Kidney tubule cell (primary cell): ENCODE measurements at regions not wholly inside any gene's neighbourhood (a gene's known extent, or its start where the extent isn't known, plus 50 kb on each side); places are given as distances from the start of the nearest gene placed in this dataset.

Source experiments
- DNase-seq: peaks from one replicate; pipeline ENCODE4 v3.0.0-alpha.2; 2018; ENCODE audit warnings: low spot score

GRCh38 chr2:136215449-136215848 is 97.5 kb upstream of the CXCR4 start:
- no peak for DNase-seq

GRCh38 chr2:136214307-136215200 is 96.6 kb upstream of the CXCR4 start:
- DNase-seq: no peak

- no peak for DNase-seq
Observed at GRCh38 chr2:136213836-136214235, 95.9 kb upstream of the CXCR4 start.

- DNase-seq: no peak
Observed at GRCh38 chr2:136212426-136213378, 94.8 kb upstream of the CXCR4 start.

- DNase-seq: no peak
Observed at GRCh38 chr2:136211701-136212100, 93.8 kb upstream of the CXCR4 start.

GRCh38 chr2:136210822-136211221 is 92.9 kb upstream of the CXCR4 start:
- no peak for DNase-seq

- DNase-seq: no peak
Observed at GRCh38 chr2:136210455-136210805, 92.5 kb upstream of the CXCR4 start.

- DNase-seq: no peak
Observed at GRCh38 chr2:136209561-136210454, 91.9 kb upstream of the CXCR4 start.

GRCh38 chr2:136208682-136209420 is 90.9 kb upstream of the CXCR4 start:
- DNase-seq: no peak

- no peak for DNase-seq
Observed at GRCh38 chr2:136207665-136208064, 89.7 kb upstream of the CXCR4 start.

GRCh38 chr2:136207030-136207623 is 89.2 kb upstream of the CXCR4 start:
- peak; percentile 6 for DNase-seq

- peak; percentile 38 for DNase-seq
Observed at GRCh38 chr2:136206613-136207012, 88.7 kb upstream of the CXCR4 start.

GRCh38 chr2:136205615-136206014 is 87.7 kb upstream of the CXCR4 start:
- DNase-seq: no peak

- DNase-seq: no peak
Observed at GRCh38 chr2:136204971-136205370, 87.0 kb upstream of the CXCR4 start.

GRCh38 chr2:136195226-136195625 is 77.3 kb upstream of the CXCR4 start:
- DNase-seq: no peak

GRCh38 chr2:136191041-136191440 is 73.1 kb upstream of the CXCR4 start:
- DNase-seq: no peak

GRCh38 chr2:136189221-136189782 is 71.4 kb upstream of the CXCR4 start:
- DNase-seq: no peak

GRCh38 chr2:136188086-136188485 is 70.1 kb upstream of the CXCR4 start:
- no peak for DNase-seq

- peak; percentile 11 for DNase-seq
Observed at GRCh38 chr2:136185981-136186776, 68.2 kb upstream of the CXCR4 start.

GRCh38 chr2:136183097-136183496 is 65.1 kb upstream of the CXCR4 start:
- no peak for DNase-seq
